ENCODE measurements at regions not wholly inside any gene's neighbourhood (a gene's known extent, or its start where the extent isn't known, plus 50 kb on each side); places are given as distances from the start of the nearest gene placed in this dataset.

- TF ChIP-seq MAFK (IDR thresholded peaks at IDR 0.05; ENCODE audit: partially characterized antibody): no peak
- TF ChIP-seq HOXA7 (CRISPR knock-in tag; IDR thresholded peaks at IDR 0.05): no peak
- TF ChIP-seq POLR2A (IDR thresholded peaks at IDR 0.05; ENCODE audit: low read length): no peak
- no peak for TF ChIP-seq CTCF (IDR thresholded peaks at IDR 0.05)
- TF ChIP-seq USF2 (IDR thresholded peaks at IDR 0.05): no peak
Measured at GRCh38 chr5:8912106-8912505, 633.8 kb downstream of the SEMA5A start.
